GM23338 (cell line): ENCODE measurements at regions not wholly inside any gene's neighbourhood (a gene's known extent, or its start where the extent isn't known, plus 50 kb on each side); places are given as distances from the start of the nearest gene placed in this dataset.

Experiments used
- ATAC-seq: fragments of 200-7000 bp; cut with Tn5 transposase; 3 replicates; pipeline ENCODE4 v1.9.1; 2020
- DNase-seq: peaks from one replicate; pipeline ENCODE4 v3.0.0-alpha.2; 2015; ENCODE audit warnings: low spot score
- H2AFZ ChIP-seq: fragments of 200-600 bp; sonication (generic); 2 replicates; pipeline ENCODE4 v1.8.0; 2016; ENCODE audit warnings: antibody characterized with exemption, mild to moderate bottlenecking, moderate library complexity
- H3F3A ChIP-seq: fragments of 200-600 bp; sonication (generic); replicated peaks from 2 replicates; pipeline ENCODE4 v1.8.0; 2017; ENCODE audit warnings: antibody characterized with exemption, mixed run types, low read depth
- H3K27ac ChIP-seq: fragments of 200-600 bp; sonication (generic); 2 replicates; pipeline ENCODE4 v1.6.1; 2016; ENCODE audit warnings: low read depth
- H3K27me3 ChIP-seq: fragments of 200-600 bp; sonication (generic); 2 replicates; pipeline ENCODE4 v1.8.0; 2016; ENCODE audit warnings: mild to moderate bottlenecking, mixed run types, moderate library complexity; ENCODE audit not compliant: insufficient read depth
- H3K36me3 ChIP-seq: fragments of 200-600 bp; sonication (generic); 2 replicates; pipeline ENCODE4 v1.8.0; 2016; ENCODE audit warnings: mild to moderate bottlenecking; ENCODE audit not compliant: insufficient read depth
- H3K4me1 ChIP-seq: fragments of 200-600 bp; sonication (generic); 2 replicates; pipeline ENCODE4 v1.8.0; 2016; ENCODE audit warnings: mild to moderate bottlenecking, moderate library complexity; ENCODE audit not compliant: insufficient read depth
- H3K4me2 ChIP-seq: fragments of 200-600 bp; sonication (generic); 2 replicates; pipeline ENCODE4 v1.7.1; 2017; ENCODE audit warnings: mixed run types
- H3K4me3 ChIP-seq: fragments of 200-600 bp; sonication (generic); 2 replicates; pipeline ENCODE4 v1.6.1; 2016; ENCODE audit warnings: mixed run types
- H3K79me2 ChIP-seq: fragments of 200-600 bp; sonication (generic); replicated peaks from 2 replicates; pipeline ENCODE4 v1.8.0; 2017; ENCODE audit warnings: mild to moderate bottlenecking; ENCODE audit not compliant: insufficient read depth
- H3K9me2 ChIP-seq: fragments of 200-600 bp; sonication (generic); 2 replicates; pipeline ENCODE4 v1.8.0; 2017; ENCODE audit not compliant: insufficient read depth
- H4K20me1 ChIP-seq: fragments of 200-600 bp; sonication (generic); replicated peaks from 2 replicates; pipeline ENCODE4 v1.8.0; 2017; ENCODE audit warnings: mild to moderate bottlenecking; ENCODE audit not compliant: insufficient read depth
- H3K27ac Mint-ChIP-seq: 2 replicates; pipeline ENCODE4 v1.8.0; 2020; ENCODE audit warnings: inconsistent platforms, mild to moderate bottlenecking, moderate library complexity, mixed read lengths
- H3K27me3 Mint-ChIP-seq: 3 replicates; pipeline ENCODE4 v1.8.0; 2022; ENCODE audit warnings: low read depth, mild to moderate bottlenecking, moderate library complexity, mixed read lengths, inconsistent platforms; ENCODE audit not compliant: insufficient read depth, poor library complexity
- H3K36me3 Mint-ChIP-seq: 3 replicates; pipeline ENCODE4 v1.8.0; 2021; ENCODE audit warnings: low read depth, mild to moderate bottlenecking, inconsistent platforms, moderate library complexity, mixed read lengths
- H3K4me1 Mint-ChIP-seq: 3 replicates; pipeline ENCODE4 v1.8.0; 2020; ENCODE audit warnings: mild to moderate bottlenecking, inconsistent platforms, mixed read lengths
- H3K4me3 Mint-ChIP-seq: 3 replicates; pipeline ENCODE4 v1.8.0; 2021; ENCODE audit warnings: moderate library complexity, mild to moderate bottlenecking, inconsistent platforms, mixed read lengths
- H3K9me3 Mint-ChIP-seq: 3 replicates; pipeline ENCODE4 v1.8.0; 2020; ENCODE audit warnings: moderate library complexity, mild to moderate bottlenecking, inconsistent platforms, mixed read lengths
- CREB1 ChIP-seq: fragments of 250-450 bp; sonication (Bioruptor Pico); IDR thresholded peaks from 2 replicates; pipeline ENCODE4 v1.5.0; 2020; ENCODE audit warnings: low read depth, mild to moderate bottlenecking, moderate library complexity
- CTCF ChIP-seq, 2 experiments: fragments of 200-600 bp in 1 of 2; sonication (generic) in 1 of 2; conservative IDR thresholded peaks; 2 replicates each; pipeline versions ENCODE4 v1.5.1 to v1.6.1; 2016 to 2017; ENCODE audit warnings: antibody characterized with exemption in 2 of 2, low read depth in 2 of 2, mild to moderate bottlenecking in 2 of 2, moderate library complexity in 1 of 2
- ETS1 ChIP-seq: IDR thresholded peaks from 2 replicates; pipeline ENCODE4 v1.6.1; 2016; ENCODE audit warnings: antibody characterized with exemption
- EZH2phosphoT487 ChIP-seq: fragments of 200-600 bp; sonication (generic); IDR thresholded peaks from one replicate; pipeline ENCODE4 v1.8.1; 2018; ENCODE audit warnings: antibody characterized with exemption; ENCODE audit not compliant: unreplicated experiment
- NANOG ChIP-seq: IDR thresholded peaks from 2 replicates; pipeline ENCODE4 v1.6.1; 2016; ENCODE audit warnings: antibody characterized with exemption, borderline replicate concordance
- POLR2AphosphoS5 ChIP-seq: IDR thresholded peaks from 2 replicates; pipeline ENCODE4 v1.6.1; 2016; ENCODE audit warnings: antibody characterized with exemption, low read depth
- REST ChIP-seq: IDR thresholded peaks from one replicate; pipeline ENCODE4 v1.6.1; 2018; ENCODE audit warnings: antibody characterized with exemption; ENCODE audit not compliant: unreplicated experiment
- STAT1 ChIP-seq: IDR thresholded peaks from one replicate; pipeline ENCODE4 v1.6.1; 2016; ENCODE audit warnings: antibody characterized with exemption; ENCODE audit not compliant: unreplicated experiment
- ZNF462 ChIP-seq: fragments of 250-450 bp; sonication (Bioruptor Pico); IDR thresholded peaks from 2 replicates; pipeline ENCODE4 v1.5.0; 2020; ENCODE audit warnings: mild to moderate bottlenecking, moderate library complexity

GRCh38 chr2:41784496-41784895 lies 263.3 kb upstream of the PKDCC start:
- Mint-ChIP-seq H3K27ac (no peak overlapping the region), H3K4me3 (no peak overlapping the region), H3K36me3 (no peaks in the 10 kb centered on the region), H3K27me3 (peaks cover 3% of the 10 kb centered on the region), H3K4me1 (peaks cover 7% of the 10 kb centered on the region), H3K9me3 (no peaks in the 10 kb centered on the region)
- ATAC-seq: no peak
- no peaks in the 10 kb centered on the region for H3K27me3 ChIP-seq
- no peaks in the 10 kb centered on the region for H3K9me2 ChIP-seq
- H3K27ac ChIP-seq: no peak overlapping the region
- no peaks in the 10 kb centered on the region for H3K36me3 ChIP-seq
- TF ChIP-seq ETS1 (no peak), EZH2phosphoT487 (no peak), POLR2AphosphoS5 (no peak)
- H3K4me2 ChIP-seq: no peak overlapping the region
- H2AFZ ChIP-seq: peak overlapping the region; percentile 66; the same call in 1 of the 2 replicates
- H3F3A ChIP-seq: no peaks in the 10 kb centered on the region
- peaks cover 11% of the 10 kb centered on the region for H3K4me1 ChIP-seq
- no peaks in the 10 kb centered on the region for H4K20me1 ChIP-seq
- no peak overlapping the region for H3K4me3 ChIP-seq
- no peaks in the 10 kb centered on the region for H3K79me2 ChIP-seq
- peak; percentile 18 for DNase-seq

GRCh38 chr2:41785251-41786022 lies 262.4 kb upstream of the PKDCC start:
- no peak overlapping the region for H3K4me3 Mint-ChIP-seq
- Histone ChIP-seq H3K9me2 (0 out of 2 replicates have a peak, but pooled peaks cover under 1% of the 10 kb centered on the region), H3F3A (no peaks in the 10 kb centered on the region), H3K4me1 (peaks cover 2% of the 10 kb centered on the region; the same call in 1 of the 2 replicates), H3K4me2 (no peak overlapping the region), H4K20me1 (no peaks in the 10 kb centered on the region), H3K4me3 (no peak overlapping the region), H3K27me3 (no peaks in the 10 kb centered on the region), H3K27ac (no peak overlapping the region), H3K79me2 (no peaks in the 10 kb centered on the region), H2AFZ (no peak overlapping the region), H3K36me3 (no peaks in the 10 kb centered on the region)
- H3K27ac Mint-ChIP-seq: no peak overlapping the region
- no peaks in the 10 kb centered on the region for H3K36me3 Mint-ChIP-seq
- peaks cover 3% of the 10 kb centered on the region for H3K27me3 Mint-ChIP-seq
- ATAC-seq (no peak), DNase-seq (no peak)
- H3K9me3 Mint-ChIP-seq: no peaks in the 10 kb centered on the region
- H3K4me1 Mint-ChIP-seq: no peaks in the 10 kb centered on the region
- TF ChIP-seq CTCF (conservative IDR thresholded peaks at IDR 0.05; ENCODE audit: low read depth in 2 of 2) (no peak), REST (no peak), STAT1 (no peak), NANOG (no peak), ZNF462 (no peak), CREB1 (CRISPR knock-in tag) (no peak)
